ENCODE measurements at regions not wholly inside any gene's neighbourhood (a gene's known extent, or its start where the extent isn't known, plus 50 kb on each side); places are given as distances from the start of the nearest gene placed in this dataset.
A peak's percentile ranks its signal among the peaks of the same experiment; 100 is the strongest.

DNA sequence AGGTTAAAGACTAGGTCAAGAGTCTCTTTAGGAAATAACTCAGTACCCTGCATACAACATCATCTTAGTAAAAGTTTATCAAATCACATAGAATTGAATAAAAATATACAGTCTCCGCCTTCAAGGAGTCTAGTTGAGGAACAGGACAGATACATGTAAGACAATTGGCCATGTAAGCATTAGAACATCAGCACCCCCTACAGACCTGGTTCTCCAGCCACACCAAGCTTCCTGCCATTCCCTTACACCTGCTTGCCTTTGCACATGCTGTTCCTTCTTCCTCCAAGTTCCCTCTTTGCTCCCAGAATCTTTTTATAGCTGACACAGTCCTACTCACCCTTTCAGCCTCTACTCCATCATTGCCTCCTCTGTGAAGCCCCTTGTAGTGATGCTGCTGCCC, 187.8 kb upstream of the LRFN2 start:
- Histone ChIP-seq H4K5ac (ENCODE audit: insufficient read length, low read depth, low read length) (no peak overlapping the region), H3K9me3 (ENCODE audit: insufficient read depth in 2 of 2, low read depth in 1 of 2, low read length in 1 of 2) (no peaks in the 10 kb centered on the region; a peak in 1 of 4 replicates), H3K4ac (replicated peaks; ENCODE audit: insufficient read length, low read depth, low read length) (no peak overlapping the region), H3K27me3 (replicated peaks in 1 of 4; ENCODE audit: control insufficient read depth in 3 of 4, extremely low read depth in 1 of 4, insufficient read depth in 3 of 4, low read length in 3 of 4) (no peaks in the 10 kb centered on the region; a peak in 1 of 7 replicates), H3K36me3 (ENCODE audit: control insufficient read depth in 2 of 4, insufficient read depth in 4 of 4, low read length in 3 of 4) (no peaks in the 10 kb centered on the region), H3K4me2 (ENCODE audit: insufficient read depth in 1 of 2, low read depth in 2 of 2, low read length in 2 of 2) (no peak overlapping the region), H2BK120ac (replicated peaks; ENCODE audit: low read depth, low read length) (no peak overlapping the region), H3K79me1 (ENCODE audit: low read depth, low read length) (0 out of 2 replicates have a peak, but pooled peaks cover 2% of the 10 kb centered on the region), H3K9ac (replicated peaks in 1 of 4; ENCODE audit: extremely low read depth in 1 of 4, low read depth in 3 of 4, low read length in 3 of 4) (no peak overlapping the region), H4K8ac (ENCODE audit: extremely low read depth, insufficient read depth, low read length) (no peak overlapping the region), H3K4me1 (replicated peaks in 1 of 4; ENCODE audit: control insufficient read depth in 3 of 4, insufficient read depth in 4 of 4, low read length in 3 of 4) (no peaks in the 10 kb centered on the region), H3K4me3 (ENCODE audit: extremely low read depth in 1 of 4, insufficient read depth in 2 of 4, low read depth in 3 of 4, low read length in 4 of 4) (no peak overlapping the region), H3K56ac (replicated peaks; ENCODE audit: insufficient read length, low read depth, low read length) (no peak overlapping the region), H2AK5ac (ENCODE audit: low read depth, low read length) (no peak overlapping the region), H3K14ac (ENCODE audit: insufficient read length) (no peak overlapping the region), H2BK12ac (ENCODE audit: low read depth, low read length) (no peak overlapping the region), H4K20me1 (replicated peaks in 1 of 2; ENCODE audit: control insufficient read depth in 1 of 2, insufficient read depth in 2 of 2, low read length in 2 of 2) (no peaks in the 10 kb centered on the region), H4K91ac (replicated peaks; ENCODE audit: insufficient read length, low read length) (no peak overlapping the region), H2BK20ac (ENCODE audit: low read length) (no peak overlapping the region), H2BK15ac (ENCODE audit: low read length) (no peak overlapping the region), H2AFZ (ENCODE audit: low read length) (no peak overlapping the region), H3K23me2 (ENCODE audit: low read depth, low read length) (no peaks in the 10 kb centered on the region; the same call in 1 of the 2 replicates), H3K27ac (ENCODE audit: low read depth, low read length) (no peak overlapping the region), H3K79me2 (ENCODE audit: control insufficient read depth in 1 of 2, insufficient read depth in 2 of 2, low read length in 2 of 2) (no peaks in the 10 kb centered on the region), H3K23ac (ENCODE audit: insufficient read length) (no peak overlapping the region), H3K18ac (ENCODE audit: extremely low read depth, low read length) (no peak overlapping the region), H2BK5ac (ENCODE audit: low read depth, low read length) (no peak overlapping the region)
- ChIA-PET POLR2A (ENCODE audit: partially characterized antibody) (no interaction called here), CTCF (ENCODE audit: partially characterized antibody) (interaction anchor here (0.7 to 2.1 kb wide), 10 partner anchors 9 to 908 kb away, joined by 3 to 5 read pairs (median 3); no protein-coding TSS in a partner anchor)
- TF ChIP-seq, protein P1, sequence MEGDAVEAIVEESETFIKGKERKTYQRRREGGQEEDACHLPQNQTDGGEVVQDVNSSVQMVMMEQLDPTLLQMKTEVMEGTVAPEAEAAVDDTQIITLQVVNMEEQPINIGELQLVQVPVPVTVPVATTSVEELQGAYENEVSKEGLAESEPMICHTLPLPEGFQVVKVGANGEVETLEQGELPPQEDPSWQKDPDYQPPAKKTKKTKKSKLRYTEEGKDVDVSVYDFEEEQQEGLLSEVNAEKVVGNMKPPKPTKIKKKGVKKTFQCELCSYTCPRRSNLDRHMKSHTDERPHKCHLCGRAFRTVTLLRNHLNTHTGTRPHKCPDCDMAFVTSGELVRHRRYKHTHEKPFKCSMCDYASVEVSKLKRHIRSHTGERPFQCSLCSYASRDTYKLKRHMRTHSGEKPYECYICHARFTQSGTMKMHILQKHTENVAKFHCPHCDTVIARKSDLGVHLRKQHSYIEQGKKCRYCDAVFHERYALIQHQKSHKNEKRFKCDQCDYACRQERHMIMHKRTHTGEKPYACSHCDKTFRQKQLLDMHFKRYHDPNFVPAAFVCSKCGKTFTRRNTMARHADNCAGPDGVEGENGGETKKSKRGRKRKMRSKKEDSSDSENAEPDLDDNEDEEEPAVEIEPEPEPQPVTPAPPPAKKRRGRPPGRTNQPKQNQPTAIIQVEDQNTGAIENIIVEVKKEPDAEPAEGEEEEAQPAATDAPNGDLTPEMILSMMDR (IDR thresholded peaks at IDR 0.05; ENCODE audit: control extremely low read depth in 1 of 3, insufficient read depth in 1 of 3, low read depth in 1 of 3, low read length in 3 of 3), result peak; percentile 21 to 45 (median 37); a peak in 2 of 4 replicates
- TF ChIP-seq CBX5 (IDR thresholded peaks at IDR 0.05; ENCODE audit: low read depth, low read length), result no peak
- peak; percentile 52 to 58 for TF ChIP-seq RAD21 (IDR thresholded peaks at IDR 0.05 in 1 of 2, conservative IDR thresholded peaks at IDR 0.05 in 1 of 2; ENCODE audit: low read depth in 2 of 2, low read length in 2 of 2)
- TF ChIP-seq SP2 (IDR thresholded peaks at IDR 0.05; ENCODE audit: low read length), result no peak
- TF ChIP-seq HDAC2 (IDR thresholded peaks at IDR 0.05; ENCODE audit: borderline replicate concordance in 1 of 2, low read depth in 2 of 2, low read length in 2 of 2), result no peak
- DNase-seq (ENCODE audit: low read depth in 1 of 2, low spot score in 2 of 2) (no peak), FAIRE-seq (no peak)
- WGBS, 2 experiments (ENCODE audit: extremely low coverage in 1 of 2, insufficient coverage in 1 of 2, insufficient read length in 1 of 2, insufficient replicate concordance in 2 of 2, low coverage in 1 of 2, low lambda C conversion rate in 2 of 2, missing lambda C conversion rate in 1 of 2), result 89% methylated on average over 1 of the region's 1 CpG; no CpG with 5 or more reads in 1 of the 2 experiments
